ENCODE measurements at regions not wholly inside any gene's neighbourhood (a gene's known extent, or its start where the extent isn't known, plus 50 kb on each side); places are given as distances from the start of the nearest gene placed in this dataset.

DNA sequence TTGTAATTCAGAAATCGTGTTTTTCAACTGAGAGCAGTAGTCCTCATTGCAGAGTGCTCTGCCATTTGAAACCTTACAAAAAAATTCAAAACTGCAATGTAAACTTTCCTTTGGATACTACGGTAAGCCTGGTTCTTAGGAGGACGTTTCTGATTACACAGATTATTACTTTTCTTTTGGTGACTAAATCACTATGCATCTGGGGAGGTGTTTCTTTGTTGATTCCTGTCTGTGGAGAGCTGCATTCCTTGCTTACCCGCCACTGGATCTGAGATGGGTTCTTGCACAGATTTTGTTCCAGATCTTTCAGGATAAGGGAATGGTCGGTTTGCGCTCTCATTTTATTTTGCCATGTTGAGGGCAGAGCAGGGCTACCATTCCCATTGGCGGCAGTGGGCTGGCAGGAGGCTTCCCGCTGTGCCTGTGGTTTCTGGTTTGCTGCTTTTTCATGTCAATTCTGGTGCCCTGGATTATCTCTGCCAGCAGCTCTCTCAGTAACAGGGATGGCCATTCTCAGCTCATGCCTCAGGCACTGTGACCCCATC lies 485.1 kb downstream of the GLRX3 start:
- ChIA-PET POLR2A (no interaction called here), CTCF (no interaction called here)
- no peak for DNase-seq (ENCODE audit: extremely low spot score)
- no peak for TF ChIP-seq BHLHE40 (IDR thresholded peaks at IDR 0.05; ENCODE audit: borderline replicate concordance)
- TF ChIP-seq LEF1 (IDR thresholded peaks at IDR 0.05; ENCODE audit: borderline replicate concordance), result no peak
- TF ChIP-seq FOXK2 (IDR thresholded peaks at IDR 0.05), result no peak

DNA sequence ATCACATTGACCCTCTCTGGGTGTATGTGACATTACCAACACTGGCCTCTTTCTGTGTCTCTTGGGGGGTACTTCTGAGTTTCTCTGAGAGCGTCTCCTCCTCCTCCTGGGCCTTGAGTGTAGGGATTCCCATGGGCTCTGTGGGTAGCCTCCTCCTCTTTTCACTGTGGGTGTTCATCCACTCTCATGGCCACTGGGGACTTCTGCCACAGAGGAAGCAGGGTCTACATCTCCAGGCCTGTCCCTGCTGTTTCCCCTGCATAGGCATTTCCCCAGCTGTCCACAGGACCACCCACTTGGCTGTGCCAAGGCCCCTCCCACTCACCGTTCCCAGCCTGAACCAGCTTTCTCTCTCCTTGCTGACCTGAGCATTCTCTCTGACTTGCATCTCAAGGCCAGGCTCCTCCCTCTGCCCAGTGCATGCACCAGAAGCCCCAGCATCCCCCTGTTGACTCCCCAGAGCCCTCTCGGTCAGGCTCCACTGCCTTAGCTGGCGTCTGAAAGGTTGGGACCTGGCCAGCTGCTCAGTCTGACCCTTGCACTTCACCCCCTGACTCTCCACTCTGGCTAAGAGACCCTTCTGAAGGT lies 487.6 kb downstream of the GLRX3 start:
- TF ChIP-seq, protein P1, sequence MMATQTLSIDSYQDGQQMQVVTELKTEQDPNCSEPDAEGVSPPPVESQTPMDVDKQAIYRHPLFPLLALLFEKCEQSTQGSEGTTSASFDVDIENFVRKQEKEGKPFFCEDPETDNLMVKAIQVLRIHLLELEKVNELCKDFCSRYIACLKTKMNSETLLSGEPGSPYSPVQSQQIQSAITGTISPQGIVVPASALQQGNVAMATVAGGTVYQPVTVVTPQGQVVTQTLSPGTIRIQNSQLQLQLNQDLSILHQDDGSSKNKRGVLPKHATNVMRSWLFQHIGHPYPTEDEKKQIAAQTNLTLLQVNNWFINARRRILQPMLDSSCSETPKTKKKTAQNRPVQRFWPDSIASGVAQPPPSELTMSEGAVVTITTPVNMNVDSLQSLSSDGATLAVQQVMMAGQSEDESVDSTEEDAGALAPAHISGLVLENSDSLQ (IDR thresholded peaks at IDR 0.05), result no peak
- no peak for DNase-seq (ENCODE audit: extremely low spot score)
- ChIA-PET POLR2A (no interaction called here), CTCF (no interaction called here)

DNA sequence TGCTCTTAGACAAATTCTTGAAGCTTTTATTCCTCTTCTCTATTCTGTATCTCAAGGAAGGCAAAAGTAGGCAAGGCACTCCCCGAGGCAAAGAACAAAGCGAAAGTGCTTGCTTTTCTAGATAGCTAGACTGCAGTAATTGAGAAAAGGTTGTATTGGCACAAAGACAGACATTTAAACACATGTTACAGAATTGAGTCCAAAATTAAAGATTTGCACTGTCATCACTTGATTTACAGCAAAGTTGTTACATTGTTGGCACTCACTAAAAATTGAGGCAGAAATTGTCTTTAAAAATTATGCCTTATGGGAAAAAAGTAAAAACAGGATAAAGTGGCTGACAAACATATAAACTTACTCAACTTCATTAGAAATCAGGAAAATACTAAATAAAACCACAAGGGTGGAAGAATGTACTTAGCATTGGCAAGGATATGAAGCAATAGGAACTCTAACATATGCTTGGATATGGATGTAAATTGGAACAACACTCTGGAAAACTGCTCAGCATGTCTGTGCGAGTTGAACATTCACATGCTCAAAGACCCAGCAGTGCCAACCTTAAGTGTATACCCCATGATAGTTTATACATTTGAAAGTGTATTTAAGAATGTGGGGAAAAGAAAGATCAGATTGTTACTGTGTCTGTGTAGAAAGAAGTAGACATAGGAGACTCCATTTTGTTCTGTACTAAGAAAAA lies 491.3 kb downstream of the GLRX3 start:
- no peak for TF ChIP-seq CTBP1 (IDR thresholded peaks at IDR 0.05; ENCODE audit: borderline replicate concordance)
- ChIA-PET CTCF (no interaction called here), POLR2A (no interaction called here)
- no peak for DNase-seq (ENCODE audit: extremely low spot score)

DNA sequence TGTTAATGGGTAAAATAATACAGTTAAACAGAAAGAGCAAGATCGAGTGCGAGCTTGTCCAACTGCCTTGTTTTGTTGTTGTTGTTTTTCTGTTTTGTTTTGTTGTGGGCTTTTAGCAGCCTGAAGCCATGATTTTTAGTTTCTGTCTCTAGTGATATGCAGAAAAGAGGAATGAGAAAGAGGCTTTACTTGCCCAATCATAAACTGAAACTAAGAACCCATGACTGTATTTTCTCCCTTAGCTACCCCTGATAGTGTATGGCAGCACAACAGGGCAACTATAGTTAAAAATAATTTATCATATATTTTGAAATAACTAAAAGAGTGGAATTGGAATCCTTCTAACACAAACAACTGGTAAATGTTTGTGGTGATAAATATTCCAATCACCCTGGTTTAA lies 493.9 kb downstream of the GLRX3 start:
- ChIA-PET POLR2A (no interaction called here), CTCF (no interaction called here)

DNA sequence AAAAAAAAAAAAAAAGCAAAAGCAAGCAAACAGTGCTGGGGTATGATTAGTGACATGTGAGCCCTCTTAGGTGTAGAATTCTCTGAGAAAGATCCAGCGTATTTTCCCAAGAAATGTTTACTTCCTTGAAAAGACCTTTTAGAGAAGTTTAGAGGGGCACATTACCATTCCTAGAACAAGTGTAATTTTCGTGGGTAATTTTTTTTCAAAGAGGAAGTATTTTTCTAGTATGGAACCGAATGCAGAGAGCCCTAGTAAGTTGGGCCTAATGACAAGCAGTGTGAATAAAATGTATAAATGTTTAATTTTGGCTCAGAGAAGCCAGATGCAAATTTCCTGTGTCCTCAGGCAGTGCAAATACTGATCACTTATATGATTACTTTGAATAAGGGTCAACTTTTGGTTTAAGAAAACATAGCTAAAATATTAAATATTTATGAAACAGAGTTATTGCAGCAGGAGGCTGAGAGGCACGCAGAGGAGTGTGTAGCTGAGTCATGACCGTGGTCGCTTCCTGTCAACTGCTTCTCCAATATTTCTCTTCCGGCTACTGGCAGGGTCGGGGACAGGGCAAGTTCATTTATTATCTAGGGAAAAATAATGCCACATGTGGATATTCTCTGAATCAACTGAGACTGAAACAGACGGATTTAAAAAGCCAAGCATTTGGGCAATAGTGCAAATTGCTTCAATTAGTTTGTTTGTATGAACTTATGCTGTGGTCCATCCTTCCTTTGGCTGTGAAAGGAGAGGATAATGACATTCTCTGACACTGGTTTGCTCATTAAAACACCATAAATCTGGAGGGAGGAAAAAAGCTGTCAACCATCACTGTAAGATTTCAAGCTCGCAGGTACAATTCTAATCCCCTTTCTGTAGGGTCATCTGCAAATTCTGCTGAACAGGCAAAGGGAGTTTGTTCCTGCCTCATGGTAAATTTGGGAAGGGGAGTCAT lies 495.2 kb downstream of the GLRX3 start:
- ChIA-PET POLR2A (no interaction called here), CTCF (no interaction called here)
- no peak for DNase-seq (ENCODE audit: extremely low spot score)
- TF ChIP-seq TARDBP (IDR thresholded peaks at IDR 0.05) (no peak), NFRKB (IDR thresholded peaks at IDR 0.05) (no peak)

More for the DNA sequence above, 493.9 kb downstream of the GLRX3 start:
- TF ChIP-seq SP1 (IDR thresholded peaks at IDR 0.05) (no peak), FOXK2 (IDR thresholded peaks at IDR 0.05) (no peak), NFRKB (IDR thresholded peaks at IDR 0.05) (no peak), LEF1 (IDR thresholded peaks at IDR 0.05; ENCODE audit: borderline replicate concordance) (no peak)
- DNase-seq (ENCODE audit: extremely low spot score), result no peak

DNA sequence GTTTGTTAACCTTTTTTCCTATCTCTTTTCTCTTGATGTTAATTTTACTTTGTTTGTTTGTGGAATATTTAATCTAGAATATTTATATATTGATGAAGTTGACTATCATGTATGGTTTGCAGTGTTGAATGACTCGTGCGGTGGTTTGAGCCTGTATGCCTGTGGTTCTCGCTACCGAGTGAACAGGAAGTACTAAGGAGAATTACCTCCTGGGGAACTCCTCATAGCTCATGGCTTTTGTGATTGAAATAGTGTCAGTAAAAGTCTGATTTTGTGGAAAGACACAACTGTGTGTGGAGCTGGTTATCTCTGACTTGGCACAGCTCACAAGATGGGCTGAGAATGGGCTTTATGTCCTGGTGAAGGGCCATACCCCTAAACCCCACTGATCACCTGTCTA lies 498.6 kb downstream of the GLRX3 start:
- no peak for TF ChIP-seq CTBP1 (IDR thresholded peaks at IDR 0.05; ENCODE audit: borderline replicate concordance)
- no peak for TF ChIP-seq SP1 (IDR thresholded peaks at IDR 0.05)
- TF ChIP-seq L3MBTL2 (conservative IDR thresholded peaks at IDR 0.05), result no peak
- TF ChIP-seq SUZ12 (IDR thresholded peaks at IDR 0.05), result no peak
- TF ChIP-seq FOXM1 (IDR thresholded peaks at IDR 0.05; ENCODE audit: borderline replicate concordance), result no peak
- TF ChIP-seq NFRKB (IDR thresholded peaks at IDR 0.05), result no peak
- no peak for TF ChIP-seq ARNT (IDR thresholded peaks at IDR 0.05)
- no peak for TF ChIP-seq ELF4 (IDR thresholded peaks at IDR 0.05)
- no peak for TF ChIP-seq FOXA1 (IDR thresholded peaks at IDR 0.05)
- CTCF ChIA-PET, result no interaction called here
- POLR2A ChIA-PET, result no interaction called here
- no peak for DNase-seq (ENCODE audit: extremely low spot score)

DNA sequence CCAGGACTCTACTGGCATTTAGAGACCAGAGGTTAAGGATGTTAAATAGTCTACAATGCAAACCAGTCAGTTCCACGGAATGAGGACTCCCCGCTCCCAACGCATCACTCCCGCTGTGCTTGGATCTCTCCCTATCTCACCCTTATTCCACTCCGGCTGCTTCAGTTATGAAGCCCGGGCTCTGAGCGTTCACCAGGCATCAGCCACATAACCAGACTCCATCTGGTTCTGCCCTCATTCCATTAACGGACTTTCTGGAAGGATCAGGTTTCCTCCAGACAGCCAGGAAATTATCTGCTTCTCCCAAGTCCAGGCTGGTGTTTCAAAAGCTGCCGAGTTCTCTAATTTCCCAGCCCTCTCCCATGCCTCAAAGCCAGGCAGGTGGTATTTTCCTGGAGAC lies 499.3 kb downstream of the GLRX3 start:
- TF ChIP-seq HDGF (IDR thresholded peaks at IDR 0.05; ENCODE audit: borderline replicate concordance) (no peak), TARDBP (IDR thresholded peaks at IDR 0.05) (no peak), SP1 (IDR thresholded peaks at IDR 0.05) (no peak), SUZ12 (IDR thresholded peaks at IDR 0.05) (no peak), FOXA1 (IDR thresholded peaks at IDR 0.05) (no peak), NFRKB (IDR thresholded peaks at IDR 0.05) (no peak), ELF4 (IDR thresholded peaks at IDR 0.05) (no peak), FOXK2 (IDR thresholded peaks at IDR 0.05) (no peak), FOXM1 (IDR thresholded peaks at IDR 0.05; ENCODE audit: borderline replicate concordance) (no peak), ARNT (IDR thresholded peaks at IDR 0.05) (no peak)
- CTCF ChIA-PET, result no interaction called here
- no peak for DNase-seq (ENCODE audit: extremely low spot score)
- POLR2A ChIA-PET, result no interaction called here

DNA sequence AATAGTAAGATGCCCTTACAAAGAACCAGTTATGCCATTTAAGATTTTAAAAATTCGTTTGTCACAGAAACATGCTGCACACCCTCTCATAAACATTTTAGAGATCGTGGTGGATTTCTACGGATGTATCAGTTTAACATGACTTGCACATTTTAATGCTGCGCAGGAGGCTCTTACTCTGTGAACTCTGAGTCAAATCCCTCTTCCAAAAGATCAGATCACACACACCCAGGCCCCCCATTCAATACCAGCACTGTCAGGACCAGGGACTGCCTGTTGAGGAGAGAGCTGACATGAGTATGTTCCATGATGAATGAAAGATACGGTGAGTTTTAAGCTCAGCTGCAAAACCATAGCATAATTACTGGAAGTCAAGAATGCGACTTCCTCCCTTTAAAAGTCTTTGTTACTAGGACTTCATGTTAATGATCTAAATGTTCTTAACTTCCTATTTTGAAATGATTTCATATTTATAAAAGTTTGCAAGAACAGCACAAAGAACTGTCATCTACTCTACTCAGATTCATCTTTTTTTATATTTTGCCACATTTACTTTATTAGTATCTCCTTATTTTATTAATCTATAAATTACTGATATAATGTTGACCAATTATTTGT lies 500.2 kb downstream of the GLRX3 start:
- DNase-seq (ENCODE audit: extremely low spot score), result no peak
- ChIA-PET POLR2A (no interaction called here), CTCF (no interaction called here)
- TF ChIP-seq ARNT (IDR thresholded peaks at IDR 0.05) (no peak), BHLHE40 (IDR thresholded peaks at IDR 0.05; ENCODE audit: borderline replicate concordance) (no peak), ZNF384 (IDR thresholded peaks at IDR 0.05) (no peak), ELF4 (IDR thresholded peaks at IDR 0.05) (no peak), CTBP1 (IDR thresholded peaks at IDR 0.05; ENCODE audit: borderline replicate concordance) (no peak), LEF1 (IDR thresholded peaks at IDR 0.05; ENCODE audit: borderline replicate concordance) (no peak), FOXM1 (IDR thresholded peaks at IDR 0.05; ENCODE audit: borderline replicate concordance) (no peak), L3MBTL2 (conservative IDR thresholded peaks at IDR 0.05) (no peak), SP1 (IDR thresholded peaks at IDR 0.05) (no peak), NFRKB (IDR thresholded peaks at IDR 0.05) (no peak), HDGF (IDR thresholded peaks at IDR 0.05; ENCODE audit: borderline replicate concordance) (no peak), FOXA1 (IDR thresholded peaks at IDR 0.05) (no peak), TARDBP (IDR thresholded peaks at IDR 0.05) (no peak), FOXK2 (IDR thresholded peaks at IDR 0.05) (no peak)
- TF ChIP-seq, protein P1 (IDR thresholded peaks at IDR 0.05), result no peak

All from HEK293T (cell line).